ENCODE measurements at regions not wholly inside any gene's neighbourhood (a gene's known extent, or its start where the extent isn't known, plus 50 kb on each side); places are given as distances from the start of the nearest gene placed in this dataset.

DNA sequence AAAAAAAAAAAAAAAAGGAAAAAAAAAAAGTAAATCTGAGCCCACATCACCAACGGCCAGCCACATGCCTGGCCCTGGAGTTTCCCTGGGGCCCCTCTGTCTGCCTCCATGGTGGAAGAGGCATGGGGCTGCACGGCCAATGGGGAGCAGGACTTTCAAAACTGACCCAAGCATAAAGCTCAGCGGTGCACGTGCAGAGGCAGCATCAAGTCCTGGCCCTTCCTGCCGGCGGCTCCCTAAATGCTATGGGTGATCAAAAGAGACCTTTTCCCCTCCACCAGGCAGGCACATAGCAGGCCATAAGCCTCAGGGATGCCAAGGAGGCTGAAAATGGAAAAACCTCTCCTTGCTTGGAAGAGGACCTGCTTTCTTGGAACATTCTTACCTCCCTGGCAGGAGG, 94.3 kb downstream of the OAT start:
- TF ChIP-seq, protein P1, sequence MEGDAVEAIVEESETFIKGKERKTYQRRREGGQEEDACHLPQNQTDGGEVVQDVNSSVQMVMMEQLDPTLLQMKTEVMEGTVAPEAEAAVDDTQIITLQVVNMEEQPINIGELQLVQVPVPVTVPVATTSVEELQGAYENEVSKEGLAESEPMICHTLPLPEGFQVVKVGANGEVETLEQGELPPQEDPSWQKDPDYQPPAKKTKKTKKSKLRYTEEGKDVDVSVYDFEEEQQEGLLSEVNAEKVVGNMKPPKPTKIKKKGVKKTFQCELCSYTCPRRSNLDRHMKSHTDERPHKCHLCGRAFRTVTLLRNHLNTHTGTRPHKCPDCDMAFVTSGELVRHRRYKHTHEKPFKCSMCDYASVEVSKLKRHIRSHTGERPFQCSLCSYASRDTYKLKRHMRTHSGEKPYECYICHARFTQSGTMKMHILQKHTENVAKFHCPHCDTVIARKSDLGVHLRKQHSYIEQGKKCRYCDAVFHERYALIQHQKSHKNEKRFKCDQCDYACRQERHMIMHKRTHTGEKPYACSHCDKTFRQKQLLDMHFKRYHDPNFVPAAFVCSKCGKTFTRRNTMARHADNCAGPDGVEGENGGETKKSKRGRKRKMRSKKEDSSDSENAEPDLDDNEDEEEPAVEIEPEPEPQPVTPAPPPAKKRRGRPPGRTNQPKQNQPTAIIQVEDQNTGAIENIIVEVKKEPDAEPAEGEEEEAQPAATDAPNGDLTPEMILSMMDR (IDR thresholded peaks at IDR 0.05), result no peak
- no peak for TF ChIP-seq USF2 (CRISPR knock-in tag; IDR thresholded peaks at IDR 0.05)
- no peak for TF ChIP-seq ARID4B (CRISPR knock-in tag; IDR thresholded peaks at IDR 0.05; ENCODE audit: borderline replicate concordance)
- TF ChIP-seq, protein P2, sequence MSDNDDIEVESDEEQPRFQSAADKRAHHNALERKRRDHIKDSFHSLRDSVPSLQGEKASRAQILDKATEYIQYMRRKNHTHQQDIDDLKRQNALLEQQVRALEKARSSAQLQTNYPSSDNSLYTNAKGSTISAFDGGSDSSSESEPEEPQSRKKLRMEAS (CRISPR knock-in tag; IDR thresholded peaks at IDR 0.05), result no peak
- no peak for TF ChIP-seq RELA (CRISPR knock-in tag; IDR thresholded peaks at IDR 0.05; ENCODE audit: borderline replicate concordance)
- TF ChIP-seq KAT7 (CRISPR knock-in tag; IDR thresholded peaks at IDR 0.05; ENCODE audit: borderline replicate concordance), result no peak
- no peak for TF ChIP-seq RORB (CRISPR knock-in tag; IDR thresholded peaks at IDR 0.05)
- TF ChIP-seq SP1 (CRISPR knock-in tag; conservative IDR thresholded peaks at IDR 0.05), result no peak
- no peak for TF ChIP-seq ESRRA (CRISPR knock-in tag; IDR thresholded peaks at IDR 0.05; ENCODE audit: borderline replicate concordance)
- TF ChIP-seq TP53 (CRISPR knock-in tag; IDR thresholded peaks at IDR 0.05), result no peak
- TF ChIP-seq ATF6 (CRISPR knock-in tag; IDR thresholded peaks at IDR 0.05), result no peak
- TF ChIP-seq, protein P3, sequence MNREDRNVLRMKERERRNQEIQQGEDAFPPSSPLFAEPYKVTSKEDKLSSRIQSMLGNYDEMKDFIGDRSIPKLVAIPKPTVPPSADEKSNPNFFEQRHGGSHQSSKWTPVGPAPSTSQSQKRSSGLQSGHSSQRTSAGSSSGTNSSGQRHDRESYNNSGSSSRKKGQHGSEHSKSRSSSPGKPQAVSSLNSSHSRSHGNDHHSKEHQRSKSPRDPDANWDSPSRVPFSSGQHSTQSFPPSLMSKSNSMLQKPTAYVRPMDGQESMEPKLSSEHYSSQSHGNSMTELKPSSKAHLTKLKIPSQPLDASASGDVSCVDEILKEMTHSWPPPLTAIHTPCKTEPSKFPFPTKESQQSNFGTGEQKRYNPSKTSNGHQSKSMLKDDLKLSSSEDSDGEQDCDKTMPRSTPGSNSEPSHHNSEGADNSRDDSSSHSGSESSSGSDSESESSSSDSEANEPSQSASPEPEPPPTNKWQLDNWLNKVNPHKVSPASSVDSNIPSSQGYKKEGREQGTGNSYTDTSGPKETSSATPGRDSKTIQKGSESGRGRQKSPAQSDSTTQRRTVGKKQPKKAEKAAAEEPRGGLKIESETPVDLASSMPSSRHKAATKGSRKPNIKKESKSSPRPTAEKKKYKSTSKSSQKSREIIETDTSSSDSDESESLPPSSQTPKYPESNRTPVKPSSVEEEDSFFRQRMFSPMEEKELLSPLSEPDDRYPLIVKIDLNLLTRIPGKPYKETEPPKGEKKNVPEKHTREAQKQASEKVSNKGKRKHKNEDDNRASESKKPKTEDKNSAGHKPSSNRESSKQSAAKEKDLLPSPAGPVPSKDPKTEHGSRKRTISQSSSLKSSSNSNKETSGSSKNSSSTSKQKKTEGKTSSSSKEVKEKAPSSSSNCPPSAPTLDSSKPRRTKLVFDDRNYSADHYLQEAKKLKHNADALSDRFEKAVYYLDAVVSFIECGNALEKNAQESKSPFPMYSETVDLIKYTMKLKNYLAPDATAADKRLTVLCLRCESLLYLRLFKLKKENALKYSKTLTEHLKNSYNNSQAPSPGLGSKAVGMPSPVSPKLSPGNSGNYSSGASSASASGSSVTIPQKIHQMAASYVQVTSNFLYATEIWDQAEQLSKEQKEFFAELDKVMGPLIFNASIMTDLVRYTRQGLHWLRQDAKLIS (CRISPR knock-in tag; IDR thresholded peaks at IDR 0.05; ENCODE audit: borderline replicate concordance), result no peak

Data from WTC11 (cell line).